AG04450 (cell line): ENCODE measurements at regions not wholly inside any gene's neighbourhood (a gene's known extent, or its start where the extent isn't known, plus 50 kb on each side); places are given as distances from the start of the nearest gene placed in this dataset.

Experiments used
- CTCF ChIA-PET: fragments of 300-600, 350-600 bp; formaldehyde crosslinking; extraction: SDS; loops from one replicate; lab custom pipeline; 2022; ENCODE audit warnings: antibody characterized with exemption, inconsistent platforms; lab: Charles Lee
- POLR2A ChIA-PET: fragments of 350-600 bp; formaldehyde crosslinking; extraction: SDS; loops from one replicate; lab custom pipeline; 2021; ENCODE audit warnings: antibody characterized with exemption, inconsistent platforms; lab: Yijun Ruan, JAX
- DNase-seq: peaks from one replicate; pipeline ENCODE4 v3.0.0-alpha.2; 2011; ENCODE audit warnings: low read depth, low spot score
- H3K27ac ChIP-seq: one replicate; pipeline ENCODE4 v1.5.1; 2012; ENCODE audit warnings: low read depth, low read length, control low read depth
- H3K27me3 ChIP-seq: one replicate; pipeline ENCODE4 v1.6.0; 2012; ENCODE audit warnings: low read length; ENCODE audit not compliant: control insufficient read depth, insufficient read depth
- H3K4me3 ChIP-seq: 2 replicates; pipeline ENCODE4 v1.5.1; 2011; ENCODE audit warnings: mild to moderate bottlenecking, low read depth, low read length, control low read depth
- H3K9me3 ChIP-seq: 2 replicates; pipeline ENCODE4 v1.5.1; 2012; ENCODE audit warnings: low read length; ENCODE audit not compliant: control insufficient read depth, insufficient read depth
- CTCF ChIP-seq: IDR thresholded peaks from 2 replicates; pipeline ENCODE4 v1.5.1; 2011; ENCODE audit warnings: low read depth, low read length, control low read depth, inconsistent platforms

GRCh38 chr4:181345931-181346330 lies 897.3 kb upstream of the TENM3 start:
- ChIA-PET POLR2A (no interaction called here), CTCF (no interaction called here)
- DNase-seq: no peak
- no peaks in the 10 kb centered on the region for H3K9me3 ChIP-seq
- no peaks in the 10 kb centered on the region for H3K27me3 ChIP-seq
- no peak overlapping the region for H3K4me3 ChIP-seq
- TF ChIP-seq CTCF: no peak
- H3K27ac ChIP-seq: no peak overlapping the region

GRCh38 chr4:181350615-181351415 lies 892.4 kb upstream of the TENM3 start:
- ChIA-PET CTCF (no interaction called here), POLR2A (no interaction called here)
- Histone ChIP-seq H3K27ac (no peak overlapping the region), H3K27me3 (no peaks in the 10 kb centered on the region), H3K9me3 (no peaks in the 10 kb centered on the region), H3K4me3 (no peak overlapping the region)
- no peak for DNase-seq
- no peak for TF ChIP-seq CTCF

- Histone ChIP-seq H3K27ac (no peak overlapping the region), H3K4me3 (no peak overlapping the region), H3K9me3 (no peaks in the 10 kb centered on the region; the same call in 1 of the 2 replicates), H3K27me3 (no peaks in the 10 kb centered on the region)
- POLR2A ChIA-PET: no interaction called here
- no peak for TF ChIP-seq CTCF
- CTCF ChIA-PET: no interaction called here
- DNase-seq: no peak
These were observed 878.7 kb upstream of the TENM3 start for GRCh38 chr4:181364504-181364903.

- no peak for DNase-seq
- Histone ChIP-seq H3K27ac (no peak overlapping the region), H3K4me3 (no peak overlapping the region), H3K9me3 (no peaks in the 10 kb centered on the region; the same call in 1 of the 2 replicates), H3K27me3 (no peaks in the 10 kb centered on the region)
- TF ChIP-seq CTCF: no peak
- ChIA-PET CTCF (no interaction called here), POLR2A (no interaction called here)
These were observed 877.5 kb upstream of the TENM3 start for GRCh38 chr4:181365671-181366070.

- DNase-seq: no peak
- Histone ChIP-seq H3K27ac (no peak overlapping the region), H3K27me3 (no peaks in the 10 kb centered on the region), H3K4me3 (no peak overlapping the region), H3K9me3 (no peaks in the 10 kb centered on the region)
- no peak for TF ChIP-seq CTCF
- POLR2A ChIA-PET: no interaction called here
- CTCF ChIA-PET: no interaction called here
These were observed 871.2 kb upstream of the TENM3 start for GRCh38 chr4:181372014-181372413.
